CD4-positive, CD25-positive, alpha-beta regulatory T cell (primary cell): ENCODE measurements at regions not wholly inside any gene's neighbourhood (a gene's known extent, or its start where the extent isn't known, plus 50 kb on each side); places are given as distances from the start of the nearest gene placed in this dataset.

Source experiments
- ATAC-seq, 2 donors: fragments of 150-1000 bp; cut with Tn5 transposase; one replicate each; pipeline ENCODE4 v1.10.0; 2021; ENCODE audit warnings: low read depth in 2 of 2, moderate number of reproducible peaks in 2 of 2, moderate library complexity in 1 of 2
- DNase-seq, 3 donors: peaks; one replicate each; pipeline versions ENCODE4 v3.0.0 to v3.0.0-alpha.2; 2012 to 2022; ENCODE audit warnings: mixed read lengths in 1 of 3
- H3K27ac ChIP-seq: one replicate; pipeline ENCODE4 v1.7.0; 2013; ENCODE audit warnings: mild to moderate bottlenecking, low read length; ENCODE audit not compliant: insufficient read depth, poor library complexity, severe bottlenecking
- H3K27me3 ChIP-seq: one replicate; pipeline ENCODE4 v1.7.0; 2013; ENCODE audit warnings: low read length; ENCODE audit not compliant: control insufficient read depth, insufficient read depth
- H3K36me3 ChIP-seq: one replicate; pipeline ENCODE4 v1.7.0; 2013; ENCODE audit warnings: mild to moderate bottlenecking, low read length, moderate library complexity; ENCODE audit not compliant: control insufficient read depth, insufficient read depth
- H3K4me1 ChIP-seq: 2 replicates; pipeline ENCODE4 v1.7.0; 2013; ENCODE audit warnings: mild to moderate bottlenecking, low read length; ENCODE audit not compliant: insufficient read depth, control insufficient read depth, poor library complexity, severe bottlenecking
- H3K4me3 ChIP-seq: one replicate; pipeline ENCODE4 v1.7.0; 2013; ENCODE audit warnings: low read depth, mild to moderate bottlenecking, low read length, moderate library complexity
- H3K9me3 ChIP-seq, 2 experiments: 1 replicate in 1 of 2; 2 replicates in 1 of 2; pipeline ENCODE4 v1.7.0; 2013; ENCODE audit warnings: low read length in 2 of 2, mild to moderate bottlenecking in 1 of 2, moderate library complexity in 1 of 2; ENCODE audit not compliant: control insufficient read depth in 2 of 2
- H3K27ac Mint-ChIP-seq, 3 donors: one replicate each; pipeline ENCODE4 v1.8.0; 2020 to 2022; ENCODE audit warnings: mild to moderate bottlenecking in 3 of 3, mixed read lengths in 3 of 3, moderate library complexity in 2 of 3
- H3K27me3 Mint-ChIP-seq: one replicate; pipeline ENCODE4 v1.8.0; 2022; ENCODE audit warnings: mild to moderate bottlenecking, mixed read lengths
- H3K36me3 Mint-ChIP-seq: one replicate; pipeline ENCODE4 v1.8.0; 2020; ENCODE audit warnings: mixed read lengths
- H3K4me1 Mint-ChIP-seq, 4 donors: one replicate each; pipeline ENCODE4 v1.8.0; 2020 to 2022; ENCODE audit warnings: mixed read lengths in 4 of 4, mild to moderate bottlenecking in 1 of 4
- H3K4me3 Mint-ChIP-seq, 4 donors: one replicate each; pipeline ENCODE4 v1.8.0; 2020 to 2022; ENCODE audit warnings: mild to moderate bottlenecking in 4 of 4, mixed read lengths in 4 of 4, moderate library complexity in 3 of 4
- H3K9me3 Mint-ChIP-seq, 7 donors: one replicate each; pipeline ENCODE4 v1.8.0; 2020 to 2022; ENCODE audit warnings: mixed read lengths in 7 of 7, mild to moderate bottlenecking in 3 of 7, moderate library complexity in 2 of 7

GRCh38 chr2:17429130-17429529 is 89.1 kb downstream of the RAD51AP2 start:
- H3K27ac Mint-ChIP-seq, result no peak overlapping the region
- no peaks in the 10 kb centered on the region for H3K4me1 Mint-ChIP-seq
- no peaks in the 10 kb centered on the region for H3K27me3 Mint-ChIP-seq
- peaks cover 0 to 5% (median 0%) of the 10 kb centered on the region in 7 donors for H3K9me3 Mint-ChIP-seq
- ATAC-seq (no peak), DNase-seq (no peak)
- H3K4me3 ChIP-seq, result no peak overlapping the region
- H3K27me3 ChIP-seq, result no peaks in the 10 kb centered on the region
- H3K4me3 Mint-ChIP-seq, result no peak overlapping the region
- no peaks in the 10 kb centered on the region for H3K36me3 ChIP-seq
- no peaks in the 10 kb centered on the region for H3K9me3 ChIP-seq
- H3K4me1 ChIP-seq, result no peaks in the 10 kb centered on the region
- no peak overlapping the region for H3K27ac ChIP-seq
- no peaks in the 10 kb centered on the region for H3K36me3 Mint-ChIP-seq

DNA sequence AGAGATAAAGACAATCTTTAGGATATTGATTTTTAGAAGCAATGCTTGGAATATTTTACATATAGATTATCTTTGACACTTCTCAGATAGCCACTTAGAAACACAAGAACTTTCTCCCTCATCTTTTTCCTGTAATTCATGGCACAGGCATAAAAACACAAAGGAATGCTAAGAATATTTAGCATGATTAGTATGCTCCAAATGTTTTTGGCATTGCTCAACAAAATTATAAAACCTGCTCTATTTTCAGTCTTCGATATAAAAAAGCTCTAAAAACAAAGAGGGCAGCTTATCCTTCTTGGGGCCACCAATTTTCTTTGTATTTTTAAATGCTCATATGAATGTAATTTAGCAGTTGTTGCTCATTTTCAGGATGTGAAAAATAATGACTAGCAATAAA is 90.8 kb downstream of the RAD51AP2 start:
- ATAC-seq (no peak), DNase-seq (no peak)
- H3K36me3 Mint-ChIP-seq, result no peaks in the 10 kb centered on the region
- no peaks in the 10 kb centered on the region for H3K4me1 ChIP-seq
- H3K36me3 ChIP-seq, result no peaks in the 10 kb centered on the region
- H3K27me3 ChIP-seq, result no peaks in the 10 kb centered on the region
- peaks cover 0 to 9% (median 0%) of the 10 kb centered on the region in 7 donors for H3K9me3 Mint-ChIP-seq
- H3K27ac ChIP-seq, result no peak overlapping the region
- no peaks in the 10 kb centered on the region for H3K4me1 Mint-ChIP-seq
- H3K9me3 ChIP-seq, result no peaks in the 10 kb centered on the region
- no peak overlapping the region for H3K4me3 ChIP-seq
- H3K27me3 Mint-ChIP-seq, result no peaks in the 10 kb centered on the region
- H3K4me3 Mint-ChIP-seq, result no peak overlapping the region
- H3K27ac Mint-ChIP-seq, result no peak overlapping the region

DNA sequence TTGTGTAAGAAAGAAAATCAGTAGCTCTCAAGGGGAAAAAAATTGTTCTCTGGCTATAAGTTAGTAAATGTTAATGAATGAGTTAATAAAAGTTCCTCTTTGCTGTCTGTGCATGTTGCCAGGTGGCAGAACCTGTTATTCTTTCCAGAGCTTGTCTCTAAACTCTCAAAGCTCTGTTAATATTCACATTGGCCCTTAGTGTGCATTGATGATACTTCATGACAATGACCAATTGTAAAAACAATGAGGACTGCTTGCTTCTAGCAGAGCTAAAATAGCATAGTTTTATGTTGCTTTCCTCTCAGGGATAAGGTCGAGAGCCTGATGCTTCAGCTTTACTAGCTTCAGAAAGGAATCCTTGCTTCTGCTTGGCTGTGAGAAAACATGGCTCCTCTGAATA is 91.5 kb downstream of the RAD51AP2 start:
- Histone ChIP-seq H3K9me3 (no peaks in the 10 kb centered on the region), H3K27ac (no peak overlapping the region), H3K27me3 (no peaks in the 10 kb centered on the region), H3K36me3 (no peaks in the 10 kb centered on the region), H3K4me3 (no peak overlapping the region), H3K4me1 (no peaks in the 10 kb centered on the region)
- H3K36me3 Mint-ChIP-seq, result no peaks in the 10 kb centered on the region
- no peak overlapping the region for H3K4me3 Mint-ChIP-seq
- H3K27me3 Mint-ChIP-seq, result no peaks in the 10 kb centered on the region
- no peaks in the 10 kb centered on the region for H3K4me1 Mint-ChIP-seq
- no peak overlapping the region for H3K27ac Mint-ChIP-seq
- no peak for ATAC-seq
- peaks cover 0 to 9% (median 0%) of the 10 kb centered on the region in 7 donors for H3K9me3 Mint-ChIP-seq
- no peak for DNase-seq

DNA sequence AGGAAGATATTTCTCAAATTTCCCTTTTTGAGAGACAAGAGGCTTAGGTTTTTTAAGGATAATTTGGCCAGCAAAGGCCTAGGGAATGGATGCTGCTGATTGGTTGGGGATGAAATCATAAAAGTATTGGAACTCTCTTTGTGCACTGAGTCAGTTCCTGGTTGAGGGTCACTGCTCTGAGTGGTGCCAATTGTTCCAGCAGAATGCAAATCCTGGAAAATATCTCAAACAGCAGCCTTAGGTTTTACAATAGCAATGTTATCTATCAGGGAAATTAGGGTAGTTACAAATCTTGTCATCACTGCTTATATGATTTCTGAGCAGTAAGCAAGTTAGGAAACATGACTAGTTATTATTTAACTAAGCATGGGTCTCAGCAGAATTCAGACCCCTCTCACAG is 96.2 kb downstream of the RAD51AP2 start:
- H3K27me3 Mint-ChIP-seq, result no peaks in the 10 kb centered on the region
- ATAC-seq (no peak), DNase-seq (no peak)
- Histone ChIP-seq H3K27me3 (no peaks in the 10 kb centered on the region), H3K4me1 (no peaks in the 10 kb centered on the region), H3K36me3 (no peaks in the 10 kb centered on the region), H3K9me3 (no peaks in the 10 kb centered on the region), H3K4me3 (no peak overlapping the region), H3K27ac (no peak overlapping the region)
- H3K4me1 Mint-ChIP-seq, result no peaks in the 10 kb centered on the region
- H3K36me3 Mint-ChIP-seq, result no peaks in the 10 kb centered on the region
- peaks cover 0 to 9% (median 0%) of the 10 kb centered on the region in 7 donors for H3K9me3 Mint-ChIP-seq
- no peak overlapping the region for H3K4me3 Mint-ChIP-seq
- H3K27ac Mint-ChIP-seq, result no peak overlapping the region

- H3K36me3 Mint-ChIP-seq, result no peaks in the 10 kb centered on the region
- Histone ChIP-seq H3K9me3 (no peaks in the 10 kb centered on the region), H3K36me3 (no peaks in the 10 kb centered on the region), H3K27me3 (no peaks in the 10 kb centered on the region), H3K4me3 (no peak overlapping the region), H3K27ac (no peak overlapping the region), H3K4me1 (no peaks in the 10 kb centered on the region)
- DNase-seq (no peak), ATAC-seq (no peak)
- H3K27me3 Mint-ChIP-seq, result no peaks in the 10 kb centered on the region
- H3K4me1 Mint-ChIP-seq, result no peaks in the 10 kb centered on the region
- H3K9me3 Mint-ChIP-seq, result peaks cover 0 to 8% (median 2%) of the 10 kb centered on the region in 7 donors
- no peak overlapping the region for H3K27ac Mint-ChIP-seq
- H3K4me3 Mint-ChIP-seq, result no peak overlapping the region
Measured at GRCh38 chr2:17416884-17417391, 101.3 kb downstream of the RAD51AP2 start.

DNA sequence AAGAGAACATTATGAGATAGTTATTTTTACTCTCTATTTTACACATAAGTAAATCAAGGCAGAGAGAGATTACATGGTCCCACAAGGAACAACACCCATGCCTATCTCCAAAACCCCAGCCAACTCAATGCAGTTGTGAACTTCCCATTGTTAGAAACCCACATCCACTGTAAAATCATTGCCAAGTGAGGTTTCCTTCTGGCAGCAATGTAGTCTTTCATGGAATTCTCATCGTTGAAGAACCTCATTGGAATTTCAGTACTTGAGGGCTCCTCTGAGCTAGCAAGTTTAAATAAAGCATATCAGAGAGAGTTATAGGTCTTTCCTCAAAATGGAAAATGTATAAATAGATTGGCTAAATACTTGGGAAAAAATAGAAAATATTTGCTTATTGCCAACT is 105.2 kb downstream of the RAD51AP2 start:
- Histone ChIP-seq H3K36me3 (no peaks in the 10 kb centered on the region), H3K4me1 (no peaks in the 10 kb centered on the region), H3K9me3 (no peaks in the 10 kb centered on the region), H3K4me3 (no peak overlapping the region), H3K27me3 (no peaks in the 10 kb centered on the region), H3K27ac (no peak overlapping the region)
- Mint-ChIP-seq H3K4me3 (no peak overlapping the region), H3K27me3 (no peaks in the 10 kb centered on the region), H3K27ac (no peak overlapping the region), H3K36me3 (no peaks in the 10 kb centered on the region), H3K9me3 (peaks cover 0 to 10% (median 4%) of the 10 kb centered on the region in 7 donors), H3K4me1 (no peaks in the 10 kb centered on the region)
- no peak for ATAC-seq
- no peak for DNase-seq

- H3K9me3 Mint-ChIP-seq, result peaks cover 2 to 30% (median 9%) of the 10 kb centered on the region in 7 donors
- H3K27ac Mint-ChIP-seq, result no peak overlapping the region
- Histone ChIP-seq H3K4me3 (no peak overlapping the region), H3K9me3 (peaks cover 3 to 9% of the 10 kb centered on the region in 2 experiments), H3K4me1 (no peaks in the 10 kb centered on the region), H3K27ac (no peak overlapping the region), H3K36me3 (no peaks in the 10 kb centered on the region), H3K27me3 (no peaks in the 10 kb centered on the region)
- no peaks in the 10 kb centered on the region for H3K36me3 Mint-ChIP-seq
- ATAC-seq (no peak), DNase-seq (no peak)
- no peak overlapping the region for H3K4me3 Mint-ChIP-seq
- H3K4me1 Mint-ChIP-seq, result no peaks in the 10 kb centered on the region
- no peaks in the 10 kb centered on the region for H3K27me3 Mint-ChIP-seq
Measured at GRCh38 chr2:17401096-17401495, 117.1 kb downstream of the RAD51AP2 start.

- Histone ChIP-seq H3K9me3 (peaks cover 3 to 9% of the 10 kb centered on the region in 2 experiments), H3K4me1 (no peaks in the 10 kb centered on the region), H3K27me3 (no peaks in the 10 kb centered on the region), H3K36me3 (no peaks in the 10 kb centered on the region), H3K27ac (no peak overlapping the region), H3K4me3 (no peak overlapping the region)
- Mint-ChIP-seq H3K4me1 (no peaks in the 10 kb centered on the region), H3K36me3 (no peaks in the 10 kb centered on the region), H3K27me3 (no peaks in the 10 kb centered on the region), H3K9me3 (peaks cover 2 to 21% (median 3%) of the 10 kb centered on the region in 7 donors), H3K4me3 (no peak overlapping the region), H3K27ac (no peak overlapping the region)
- ATAC-seq, result no peak
- no peak for DNase-seq
Measured at GRCh38 chr2:17398770-17399169, 119.5 kb downstream of the RAD51AP2 start.
